PFSK-1 (cell line): ENCODE measurements at regions not wholly inside any gene's neighbourhood (a gene's known extent, or its start where the extent isn't known, plus 50 kb on each side); places are given as distances from the start of the nearest gene placed in this dataset.

ENCODE experiments used
- SIN3A ChIP-seq: IDR thresholded peaks from 2 replicates; pipeline ENCODE4 v1.6.1; 2012; ENCODE audit warnings: mild to moderate bottlenecking, low read length, moderate library complexity, borderline replicate concordance; ENCODE audit not compliant: insufficient read depth
- TAF1 ChIP-seq: IDR thresholded peaks from 2 replicates; pipeline ENCODE4 v1.6.1; 2012; ENCODE audit warnings: low read length, control low read depth, borderline replicate concordance; ENCODE audit not compliant: insufficient read depth

GRCh38 chr14:26932606-26933005, 334.8 kb upstream of the NOVA1 start:
- TF ChIP-seq TAF1 (no peak), SIN3A (no peak)
